AG04449 (cell line): ENCODE measurements at regions not wholly inside any gene's neighbourhood (a gene's known extent, or its start where the extent isn't known, plus 50 kb on each side); places are given as distances from the start of the nearest gene placed in this dataset.

Experiments used
- CTCF ChIA-PET: fragments of 350-600 bp; formaldehyde crosslinking; extraction: SDS; loops from one replicate; lab custom pipeline; 2021; ENCODE audit warnings: antibody characterized with exemption; lab: Yijun Ruan, JAX
- POLR2A ChIA-PET: fragments of 400-600, 350-600 bp; formaldehyde crosslinking; extraction: SDS; loops from one replicate; lab custom pipeline; 2020; ENCODE audit warnings: antibody characterized with exemption, inconsistent platforms; lab: Yijun Ruan, JAX
- DNase-seq: peaks from one replicate; pipeline ENCODE4 v3.0.0-alpha.2; 2010; ENCODE audit warnings: low read depth, low spot score
- H3K4me3 ChIP-seq: 2 replicates; pipeline ENCODE4 v1.5.1; 2011; ENCODE audit warnings: low read depth, mild to moderate bottlenecking, control low read depth, low read length
- TF ChIP-seq, protein P1 (sequence below): IDR thresholded peaks from one replicate; pipeline ENCODE4 v1.5.1; 2011; ENCODE audit warnings: mild to moderate bottlenecking, moderate library complexity, low read length, control low read depth, inconsistent platforms; ENCODE audit not compliant: insufficient read depth; ENCODE audit errors: missing control alignments

DNA sequence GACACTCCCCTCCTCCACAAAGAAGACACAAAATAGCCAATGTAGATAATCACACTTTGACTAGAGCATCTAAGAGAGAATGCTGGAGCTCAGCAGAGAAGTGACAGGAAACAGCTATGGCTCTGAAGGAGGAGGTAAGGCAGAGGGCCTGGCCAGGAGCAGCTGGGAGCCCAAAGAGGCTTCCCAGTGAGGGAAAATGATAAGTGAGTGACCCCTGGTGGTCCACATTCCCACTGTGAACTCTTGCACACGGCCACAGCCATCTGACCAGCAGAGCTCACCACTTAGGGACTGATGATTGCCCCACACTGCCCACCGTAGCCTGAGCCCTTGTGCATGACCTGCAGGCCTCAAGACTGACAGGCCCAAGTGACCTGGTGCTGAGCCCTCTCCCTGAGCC lies 162.7 kb upstream of the GALNTL6 start:
- DNase-seq: no peak
- ChIA-PET CTCF (no interaction called here), POLR2A (no interaction called here)
- no peak overlapping the region for H3K4me3 ChIP-seq
- TF ChIP-seq, protein P1, sequence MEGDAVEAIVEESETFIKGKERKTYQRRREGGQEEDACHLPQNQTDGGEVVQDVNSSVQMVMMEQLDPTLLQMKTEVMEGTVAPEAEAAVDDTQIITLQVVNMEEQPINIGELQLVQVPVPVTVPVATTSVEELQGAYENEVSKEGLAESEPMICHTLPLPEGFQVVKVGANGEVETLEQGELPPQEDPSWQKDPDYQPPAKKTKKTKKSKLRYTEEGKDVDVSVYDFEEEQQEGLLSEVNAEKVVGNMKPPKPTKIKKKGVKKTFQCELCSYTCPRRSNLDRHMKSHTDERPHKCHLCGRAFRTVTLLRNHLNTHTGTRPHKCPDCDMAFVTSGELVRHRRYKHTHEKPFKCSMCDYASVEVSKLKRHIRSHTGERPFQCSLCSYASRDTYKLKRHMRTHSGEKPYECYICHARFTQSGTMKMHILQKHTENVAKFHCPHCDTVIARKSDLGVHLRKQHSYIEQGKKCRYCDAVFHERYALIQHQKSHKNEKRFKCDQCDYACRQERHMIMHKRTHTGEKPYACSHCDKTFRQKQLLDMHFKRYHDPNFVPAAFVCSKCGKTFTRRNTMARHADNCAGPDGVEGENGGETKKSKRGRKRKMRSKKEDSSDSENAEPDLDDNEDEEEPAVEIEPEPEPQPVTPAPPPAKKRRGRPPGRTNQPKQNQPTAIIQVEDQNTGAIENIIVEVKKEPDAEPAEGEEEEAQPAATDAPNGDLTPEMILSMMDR: no peak

DNA sequence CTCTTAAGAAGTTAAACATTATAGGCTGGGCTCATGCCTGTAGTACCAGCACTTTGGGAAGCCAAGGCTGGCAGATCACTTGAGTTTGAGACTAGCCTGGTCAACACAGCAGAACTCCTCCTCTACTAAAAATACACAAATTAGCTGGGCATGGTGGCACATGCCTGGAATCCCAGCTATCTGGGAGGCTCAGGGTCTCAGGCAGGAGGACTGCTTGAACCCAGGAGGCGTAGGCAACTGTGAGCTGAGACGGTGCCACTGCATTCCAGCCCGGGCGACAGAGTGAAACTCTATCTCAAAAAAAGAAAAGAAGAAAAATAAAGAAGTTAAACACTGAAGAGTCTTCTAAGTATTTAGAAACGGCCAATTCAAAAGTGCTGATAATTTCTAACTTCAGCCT lies 164.3 kb upstream of the GALNTL6 start:
- ChIA-PET POLR2A (no interaction called here), CTCF (no interaction called here)
- TF ChIP-seq, protein P1: no peak
- no peak overlapping the region for H3K4me3 ChIP-seq
- no peak for DNase-seq

DNA sequence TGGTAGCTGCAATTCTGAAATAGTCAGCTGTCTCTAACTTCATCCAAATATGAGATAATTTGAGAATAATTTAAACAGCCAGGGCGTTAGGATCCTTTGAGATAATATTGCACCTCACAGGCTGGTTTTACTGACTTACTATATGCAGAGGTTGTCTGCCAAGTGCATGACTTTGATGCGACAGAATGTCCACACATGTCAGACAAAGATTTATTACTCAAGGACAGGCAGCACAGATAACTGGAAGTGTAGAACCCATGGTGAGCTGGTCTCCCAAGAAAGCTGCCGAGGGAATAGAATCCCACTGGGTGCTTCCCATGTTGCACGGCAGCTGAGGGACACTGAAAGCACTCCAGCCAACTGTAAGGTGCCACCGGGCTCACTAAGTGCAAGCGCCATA lies 166.2 kb upstream of the GALNTL6 start:
- H3K4me3 ChIP-seq: no peak overlapping the region
- ChIA-PET CTCF (no interaction called here), POLR2A (no interaction called here)
- DNase-seq: no peak
- TF ChIP-seq, protein P1: no peak

DNA sequence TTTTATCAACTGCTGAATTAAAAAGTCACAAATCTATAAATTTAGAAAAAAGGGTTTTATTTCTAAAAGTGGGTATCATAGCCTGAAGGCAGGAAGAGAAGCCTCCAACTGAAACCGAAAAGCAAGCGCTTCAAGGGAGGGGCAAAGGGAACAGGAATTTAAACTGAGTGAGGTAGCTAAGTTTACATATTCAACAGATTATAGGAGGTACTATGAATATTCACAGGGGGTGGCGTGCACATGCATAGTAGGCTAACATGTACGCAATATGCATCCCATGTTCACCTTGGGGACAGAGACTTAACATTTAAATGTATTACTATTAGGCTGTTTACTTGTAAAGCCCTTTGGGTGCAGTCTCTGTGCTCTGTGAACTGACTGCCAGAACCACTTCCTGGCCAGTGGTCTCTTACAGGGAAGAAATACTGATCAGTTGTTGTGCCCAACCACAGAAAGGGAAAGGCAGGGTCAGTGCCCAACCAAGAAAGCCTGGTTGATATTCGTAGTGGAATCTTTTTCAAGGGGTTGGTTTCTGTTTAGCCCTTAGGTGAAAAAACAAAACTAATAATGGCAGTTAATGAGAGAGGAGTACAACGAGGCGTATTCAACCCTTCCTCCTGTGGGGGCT lies 168.7 kb upstream of the GALNTL6 start:
- DNase-seq: no peak
- no peak overlapping the region for H3K4me3 ChIP-seq
- ChIA-PET CTCF (no interaction called here), POLR2A (no interaction called here)
- TF ChIP-seq, protein P1: no peak

DNA sequence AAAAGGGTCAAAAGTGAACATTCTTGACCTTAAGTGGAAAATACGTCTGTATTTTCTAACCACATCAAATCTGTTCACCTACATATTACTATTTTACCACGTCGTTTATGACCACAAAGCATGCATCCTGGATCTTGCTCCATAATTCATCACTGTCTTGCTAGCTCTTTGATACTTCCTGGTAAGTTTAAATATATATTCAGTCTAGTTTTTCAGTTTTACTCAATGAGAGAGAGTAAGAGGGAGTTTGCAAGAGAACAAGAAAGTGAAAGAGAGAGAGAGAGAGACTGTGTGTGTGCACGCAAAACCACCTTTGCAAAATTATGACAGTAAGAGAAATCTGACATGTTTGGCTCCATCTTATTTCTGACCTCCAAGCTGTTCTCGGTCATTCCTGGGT lies 173.7 kb upstream of the GALNTL6 start:
- CTCF ChIA-PET: no interaction called here
- H3K4me3 ChIP-seq: no peak overlapping the region

DNA sequence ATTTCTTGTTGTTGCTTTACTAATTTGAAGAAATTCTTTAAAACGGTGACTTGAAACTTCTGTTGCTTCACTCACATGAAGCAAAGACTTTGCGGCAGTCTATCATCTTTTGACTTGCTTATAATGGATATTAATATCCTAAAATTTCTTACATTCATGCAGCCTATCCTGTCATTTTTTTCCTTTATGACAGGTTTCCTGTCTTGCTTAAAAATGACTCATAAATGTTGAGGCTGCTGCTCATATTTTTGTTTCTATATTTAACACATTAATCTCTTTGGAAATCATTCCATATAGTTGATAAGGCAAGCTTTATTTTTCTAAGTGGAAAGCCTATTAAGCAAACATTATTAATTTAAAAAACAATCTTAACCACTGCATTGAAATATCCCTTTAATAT lies 176.6 kb upstream of the GALNTL6 start:
- TF ChIP-seq, protein P1: no peak
- DNase-seq: no peak
- H3K4me3 ChIP-seq: no peak overlapping the region
- POLR2A ChIA-PET: no interaction called here
- CTCF ChIA-PET: no interaction called here

More for the DNA sequence above, 173.7 kb upstream of the GALNTL6 start:
- POLR2A ChIA-PET: no interaction called here
- TF ChIP-seq, protein P1: no peak
- DNase-seq: no peak
